ENCODE measurements at regions not wholly inside any gene's neighbourhood (a gene's known extent, or its start where the extent isn't known, plus 50 kb on each side); places are given as distances from the start of the nearest gene placed in this dataset.

- no peaks in the 10 kb centered on the region for H3K36me3 ChIP-seq (ENCODE audit: control insufficient read depth in 1 of 2, insufficient read depth in 2 of 2, low read length in 2 of 2)
- ChIA-PET CTCF (no interaction called here), POLR2A (no interaction called here), RAD21 (ENCODE audit: low non-redundant PET in 1 of 2, low total read pairs in 2 of 2, uncharacterized antibody in 2 of 2, unreplicated experiment in 2 of 2) (no interaction called here)
- no peaks in the 10 kb centered on the region for H4K20me1 ChIP-seq (ENCODE audit: insufficient read depth)
- H3K79me2 ChIP-seq (ENCODE audit: insufficient read depth, low read length) = no peaks in the 10 kb centered on the region
- no peak overlapping the region for H3K9ac ChIP-seq (ENCODE audit: low read length)
- DNase-seq (ENCODE audit: low read depth, low spot score) (no peak), ATAC-seq (no peak)
- no peak for TF ChIP-seq ELF1 (IDR thresholded peaks at IDR 0.05; ENCODE audit: borderline replicate concordance, low read depth)
- TF ChIP-seq ATF3 (IDR thresholded peaks at IDR 0.05) = no peak
- TF ChIP-seq EZH2 (IDR thresholded peaks at IDR 0.05) = no peak
- TF ChIP-seq JUND (IDR thresholded peaks at IDR 0.05) = no peak
- no peak for TF ChIP-seq SRF (IDR thresholded peaks at IDR 0.05; ENCODE audit: low read depth)
- TF ChIP-seq EGR1 (IDR thresholded peaks at IDR 0.05; ENCODE audit: low read depth) = no peak
- no peak for TF ChIP-seq CTCF (IDR thresholded peaks at IDR 0.05 in 2 of 3, conservative IDR thresholded peaks at IDR 0.05 in 1 of 3; ENCODE audit: borderline replicate concordance in 1 of 3, insufficient read depth in 1 of 3, low read depth in 2 of 3, low read length in 2 of 3)
- no peak for TF ChIP-seq YY1 (IDR thresholded peaks at IDR 0.05; ENCODE audit: extremely low read depth, insufficient replicate concordance, low read depth, low read length)
- H2AFZ ChIP-seq (ENCODE audit: low read depth, low read length, poor library complexity, severe bottlenecking) = no peak overlapping the region
- no TSS peak for BruUV-seq (replicated peaks)
- H3K4me1 ChIP-seq (ENCODE audit: control insufficient read depth in 1 of 2, insufficient read depth in 2 of 2, low read length in 2 of 2) = no peaks in the 10 kb centered on the region
- H3K27me3 ChIP-seq (ENCODE audit: insufficient read depth, low read length) = no peaks in the 10 kb centered on the region
- H3K9me3 ChIP-seq (ENCODE audit: control insufficient read depth in 1 of 2, insufficient read depth in 1 of 2, low read depth in 1 of 2, low read length in 2 of 2) = no peaks in the 10 kb centered on the region
- intact Hi-C loops (cut with micrococcal nuclease) = no loop called here
- H3K4me3 ChIP-seq (replicated peaks in 1 of 2; ENCODE audit: low read depth in 1 of 2, low read length in 2 of 2) = no peak overlapping the region
- no peak overlapping the region for H3K27ac ChIP-seq (ENCODE audit: low read depth, low read length)
- H3K9me2 ChIP-seq (ENCODE audit: insufficient read depth) = no peaks in the 10 kb centered on the region
- no peak overlapping the region for H3K4me2 ChIP-seq (ENCODE audit: low read length)
Observed at GRCh38 chr9:16321461-16322119, 548.9 kb downstream of the BNC2 start.

DNA sequence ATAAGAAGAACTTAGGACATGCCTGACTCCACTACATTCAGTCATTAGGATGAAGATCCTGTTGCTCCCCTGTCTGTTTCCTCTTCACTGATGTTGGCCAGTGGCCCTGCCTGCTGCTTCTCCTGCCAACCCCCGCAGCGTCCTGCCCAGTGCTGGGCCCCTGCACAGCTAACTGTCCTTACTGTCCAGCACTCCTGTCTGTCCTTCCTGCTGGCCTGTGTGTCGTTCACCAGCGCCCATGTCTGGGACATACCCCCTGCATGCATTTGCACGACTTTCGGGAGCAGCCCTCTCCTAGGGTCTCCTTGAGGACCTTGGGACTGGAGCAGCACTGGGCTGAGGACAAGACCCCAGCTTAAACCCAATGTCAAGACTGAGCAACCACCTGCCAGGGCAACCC, 547.6 kb downstream of the BNC2 start:
- CTCF ChIA-PET = no interaction called here
- no peaks in the 10 kb centered on the region for H3K9me2 ChIP-seq (ENCODE audit: insufficient read depth)
- no peak overlapping the region for H3K9ac ChIP-seq (ENCODE audit: low read length)
- H3K27me3 ChIP-seq (ENCODE audit: insufficient read depth, low read length) = no peaks in the 10 kb centered on the region
- intact Hi-C loops (cut with micrococcal nuclease) = no loop called here
- DNase-seq (ENCODE audit: low read depth, low spot score) = no peak
- no TSS peak for BruUV-seq (replicated peaks)
- no peaks in the 10 kb centered on the region for H3K36me3 ChIP-seq (ENCODE audit: control insufficient read depth in 1 of 2, insufficient read depth in 2 of 2, low read length in 2 of 2)
- RAD21 ChIA-PET (ENCODE audit: low non-redundant PET in 1 of 2, low total read pairs in 2 of 2, uncharacterized antibody in 2 of 2, unreplicated experiment in 2 of 2) = no interaction called here
- POLR2A ChIA-PET = no interaction called here
- H3K9me3 ChIP-seq (ENCODE audit: control insufficient read depth in 1 of 2, insufficient read depth in 1 of 2, low read depth in 1 of 2, low read length in 2 of 2) = no peaks in the 10 kb centered on the region
- H2AFZ ChIP-seq (ENCODE audit: low read depth, low read length, poor library complexity, severe bottlenecking) = no peak overlapping the region
- no peak for ATAC-seq
- no peaks in the 10 kb centered on the region for H4K20me1 ChIP-seq (ENCODE audit: insufficient read depth)
- H3K4me2 ChIP-seq (ENCODE audit: low read length) = no peak overlapping the region
- no peaks in the 10 kb centered on the region for H3K79me2 ChIP-seq (ENCODE audit: insufficient read depth, low read length)
- no peak overlapping the region for H3K4me3 ChIP-seq (replicated peaks in 1 of 2; ENCODE audit: low read depth in 1 of 2, low read length in 2 of 2)
- no peaks in the 10 kb centered on the region for H3K4me1 ChIP-seq (ENCODE audit: control insufficient read depth in 1 of 2, insufficient read depth in 2 of 2, low read length in 2 of 2)
- H3K27ac ChIP-seq (ENCODE audit: low read depth, low read length) = no peak overlapping the region
- no peak for TF ChIP-seq POLR2A (IDR thresholded peaks at IDR 0.05; ENCODE audit: borderline replicate concordance, extremely low read depth, insufficient read depth, insufficient read length)
- TF ChIP-seq SP1 (IDR thresholded peaks at IDR 0.05; ENCODE audit: low read depth) = no peak
- TF ChIP-seq ZFX (IDR thresholded peaks at IDR 0.05) = no peak
- no peak for TF ChIP-seq JUND (IDR thresholded peaks at IDR 0.05)
- no peak for TF ChIP-seq FOSL1 (IDR thresholded peaks at IDR 0.05; ENCODE audit: low read depth)
- no peak for TF ChIP-seq POLR2AphosphoS5 (IDR thresholded peaks at IDR 0.05; ENCODE audit: low read depth, low read length)
- TF ChIP-seq SRF (IDR thresholded peaks at IDR 0.05; ENCODE audit: low read depth) = no peak
- no peak for TF ChIP-seq CTCF (IDR thresholded peaks at IDR 0.05 in 2 of 3, conservative IDR thresholded peaks at IDR 0.05 in 1 of 3; ENCODE audit: borderline replicate concordance in 1 of 3, insufficient read depth in 1 of 3, low read depth in 2 of 3, low read length in 2 of 3)
- no peak for TF ChIP-seq ZNF274 (IDR thresholded peaks at IDR 0.05; ENCODE audit: low read depth, low read length)
- TF ChIP-seq YY1 (IDR thresholded peaks at IDR 0.05; ENCODE audit: extremely low read depth, insufficient replicate concordance, low read depth, low read length) = no peak
- TF ChIP-seq EGR1 (IDR thresholded peaks at IDR 0.05; ENCODE audit: low read depth) = no peak
- no peak for TF ChIP-seq ELF1 (IDR thresholded peaks at IDR 0.05; ENCODE audit: borderline replicate concordance, low read depth)
- TF ChIP-seq ATF3 (IDR thresholded peaks at IDR 0.05) = no peak
- TF ChIP-seq CBX3 (IDR thresholded peaks at IDR 0.05; ENCODE audit: low read depth) = no peak
